VCaP (cell line): ENCODE measurements at regions not wholly inside any gene's neighbourhood (a gene's known extent, or its start where the extent isn't known, plus 50 kb on each side); places are given as distances from the start of the nearest gene placed in this dataset.

Experiments used
- H3K27ac ChIP-seq: fragments of 450-650 bp; 2 replicates; pipeline ENCODE4 v1.5.1; 2017
- CTCF ChIP-seq: fragments of 450-650 bp; conservative IDR thresholded peaks from 2 replicates; pipeline ENCODE4 v1.5.1; 2017; ENCODE audit warnings: mild to moderate bottlenecking, moderate library complexity

DNA sequence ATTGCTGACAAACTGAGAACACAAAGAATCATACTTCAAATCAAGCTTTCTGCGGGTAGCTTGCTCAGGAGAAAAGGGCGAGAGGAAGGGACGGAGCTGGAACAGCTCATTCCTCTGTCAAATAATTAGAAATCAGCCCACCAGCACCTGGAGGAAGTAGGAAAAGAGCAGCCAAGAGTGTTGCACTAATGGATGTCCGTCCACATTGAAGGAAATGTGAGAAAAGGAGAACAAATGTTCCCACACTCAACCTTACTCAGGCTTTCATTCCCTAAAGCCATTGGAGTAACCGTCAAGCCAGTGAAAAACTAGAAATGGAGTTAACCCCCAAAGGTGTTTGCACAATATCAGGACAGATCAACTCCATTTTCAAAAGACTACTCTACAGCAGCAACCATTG, 233.0 kb upstream of the PRKD1 start:
- no peak overlapping the region for H3K27ac ChIP-seq
- no peak for TF ChIP-seq CTCF

DNA sequence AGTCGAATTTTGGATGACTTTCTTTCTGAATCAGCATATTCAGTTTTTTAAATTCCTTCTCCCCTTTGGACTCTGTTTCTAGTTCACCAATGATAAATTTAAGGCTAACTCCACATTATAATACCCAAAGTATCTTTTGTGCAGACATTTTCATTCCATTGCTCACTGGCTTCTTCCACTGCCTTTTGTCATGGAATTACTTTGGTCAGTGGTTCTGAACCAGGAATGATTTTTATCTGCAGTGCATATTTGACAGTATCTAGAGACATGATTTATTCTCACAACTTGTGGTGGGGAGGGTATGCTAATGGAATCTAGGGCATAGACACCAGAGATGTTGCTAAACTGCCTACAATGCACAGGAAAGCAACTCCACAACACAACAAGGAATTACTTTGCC, 234.4 kb upstream of the PRKD1 start:
- H3K27ac ChIP-seq = no peak overlapping the region
- no peak for TF ChIP-seq CTCF

GRCh38 chr14:30165255-30165654, 237.6 kb upstream of the PRKD1 start:
- no peak overlapping the region for H3K27ac ChIP-seq
- no peak for TF ChIP-seq CTCF

DNA sequence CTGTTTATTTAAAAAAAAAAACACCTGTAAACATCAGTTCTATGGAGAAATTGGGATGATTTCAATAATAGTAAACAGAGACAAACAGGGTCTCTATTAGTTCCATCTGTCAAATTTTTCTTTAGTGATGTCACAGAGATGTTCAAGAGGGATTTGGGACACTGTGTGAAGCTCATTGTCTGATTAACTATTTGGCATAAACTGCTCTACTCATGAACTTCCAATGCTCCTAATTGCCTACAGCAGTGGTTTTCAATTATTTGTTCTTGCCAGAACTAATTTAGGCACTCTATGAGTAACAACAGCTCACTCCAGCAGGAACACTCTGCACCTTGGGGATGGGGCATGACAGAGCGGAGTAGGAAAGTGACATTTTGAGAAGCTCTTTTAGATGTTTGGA, 250.1 kb upstream of the PRKD1 start:
- no peak for TF ChIP-seq CTCF
- no peak overlapping the region for H3K27ac ChIP-seq

GRCh38 chr14:30179381-30180130, 251.9 kb upstream of the PRKD1 start:
- no peak overlapping the region for H3K27ac ChIP-seq
- no peak for TF ChIP-seq CTCF

DNA sequence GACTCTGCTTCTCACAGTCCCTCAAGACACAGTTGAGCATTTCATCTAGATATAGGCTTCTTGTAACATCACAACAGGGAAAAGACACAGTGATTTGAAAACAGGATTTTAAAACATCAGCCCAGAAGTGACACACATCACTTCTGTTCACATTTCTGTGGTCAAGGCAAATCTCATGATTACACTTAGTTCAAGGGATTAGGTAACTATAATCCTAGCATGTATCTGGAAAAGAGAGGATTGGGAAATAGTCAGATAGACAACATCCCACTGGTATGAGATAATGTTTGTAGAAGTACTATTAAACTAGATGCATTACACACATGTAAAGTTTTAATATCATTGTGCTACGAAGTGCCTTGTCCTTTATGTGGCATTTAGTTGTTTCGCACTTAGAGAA, 252.6 kb upstream of the PRKD1 start:
- no peak for TF ChIP-seq CTCF
- H3K27ac ChIP-seq = no peak overlapping the region

- no peak; the same call in 1 of the 2 replicates for TF ChIP-seq CTCF
- no peak overlapping the region for H3K27ac ChIP-seq
Observed at GRCh38 chr14:30185832-30186231, 258.2 kb upstream of the PRKD1 start.
